ENCODE measurements at regions not wholly inside any gene's neighbourhood (a gene's known extent, or its start where the extent isn't known, plus 50 kb on each side); places are given as distances from the start of the nearest gene placed in this dataset.

DNA sequence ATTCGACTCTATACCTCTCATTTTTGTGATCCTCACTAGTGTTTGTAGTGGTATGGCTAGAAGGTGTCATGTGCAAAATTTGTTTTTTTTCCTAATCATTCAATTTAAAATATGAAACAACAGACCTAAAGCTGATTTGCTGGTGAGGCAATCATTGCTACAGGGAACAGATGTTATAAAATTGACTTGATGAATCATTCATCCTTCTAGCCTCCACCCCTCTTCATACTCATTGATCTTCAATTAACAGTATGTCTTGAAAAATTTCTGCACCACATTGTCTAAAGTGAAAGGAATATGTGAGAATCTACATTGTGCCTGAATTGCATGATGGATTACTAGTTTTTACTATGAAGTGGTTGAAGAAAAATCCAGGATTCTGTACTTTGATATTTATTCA lies 349.0 kb upstream of the NAV3 start:
- POLR2A ChIA-PET: no interaction called here
- no peaks in the 10 kb centered on the region for H3K36me3 Mint-ChIP-seq (ENCODE audit: low read depth)

DNA sequence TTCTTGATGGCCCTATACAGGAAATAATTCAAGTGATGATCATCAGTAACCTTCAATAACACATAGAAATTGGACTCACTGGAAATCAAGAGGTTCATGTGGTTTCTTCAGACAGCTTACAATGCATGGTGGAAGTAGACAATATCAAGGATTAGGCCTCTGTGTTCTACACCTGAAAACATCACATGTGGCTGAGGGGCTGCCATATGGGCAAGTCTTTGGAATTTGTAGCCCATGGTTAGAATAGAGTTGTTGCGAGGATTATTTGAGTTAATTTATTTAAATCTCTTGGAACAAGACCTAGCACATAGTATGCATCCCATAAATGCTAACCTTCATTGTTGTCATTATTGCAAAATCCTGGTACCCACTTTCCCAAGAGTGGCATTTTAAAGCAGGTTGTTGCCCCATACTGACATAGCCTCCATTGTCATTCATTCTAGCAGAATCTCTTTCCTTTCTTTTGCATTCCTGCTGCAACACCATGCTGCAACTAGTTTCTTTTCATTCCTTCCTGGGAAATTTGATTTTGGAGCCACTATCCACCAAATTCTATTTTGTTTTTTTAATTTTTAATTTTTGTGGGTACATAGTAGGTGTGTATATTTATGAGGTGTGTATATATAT lies 352.7 kb upstream of the NAV3 start:
- no peaks in the 10 kb centered on the region for H3K9me3 Mint-ChIP-seq
- no peaks in the 10 kb centered on the region for H3K27me3 Mint-ChIP-seq
- CTCF ChIA-PET: no interaction called here
- H3K4me1 Mint-ChIP-seq (ENCODE audit: low read depth): no peaks in the 10 kb centered on the region
- intact Hi-C loops (cut with micrococcal nuclease): no loop called here
- H3K4me3 Mint-ChIP-seq: no peak overlapping the region
- ATAC-seq: no peak
- POLR2A ChIA-PET: no interaction called here
- no peak for DNase-seq
- H3K27ac Mint-ChIP-seq: no peak overlapping the region
- no peaks in the 10 kb centered on the region for H3K36me3 Mint-ChIP-seq (ENCODE audit: low read depth)
- TF ChIP-seq, protein P1, sequence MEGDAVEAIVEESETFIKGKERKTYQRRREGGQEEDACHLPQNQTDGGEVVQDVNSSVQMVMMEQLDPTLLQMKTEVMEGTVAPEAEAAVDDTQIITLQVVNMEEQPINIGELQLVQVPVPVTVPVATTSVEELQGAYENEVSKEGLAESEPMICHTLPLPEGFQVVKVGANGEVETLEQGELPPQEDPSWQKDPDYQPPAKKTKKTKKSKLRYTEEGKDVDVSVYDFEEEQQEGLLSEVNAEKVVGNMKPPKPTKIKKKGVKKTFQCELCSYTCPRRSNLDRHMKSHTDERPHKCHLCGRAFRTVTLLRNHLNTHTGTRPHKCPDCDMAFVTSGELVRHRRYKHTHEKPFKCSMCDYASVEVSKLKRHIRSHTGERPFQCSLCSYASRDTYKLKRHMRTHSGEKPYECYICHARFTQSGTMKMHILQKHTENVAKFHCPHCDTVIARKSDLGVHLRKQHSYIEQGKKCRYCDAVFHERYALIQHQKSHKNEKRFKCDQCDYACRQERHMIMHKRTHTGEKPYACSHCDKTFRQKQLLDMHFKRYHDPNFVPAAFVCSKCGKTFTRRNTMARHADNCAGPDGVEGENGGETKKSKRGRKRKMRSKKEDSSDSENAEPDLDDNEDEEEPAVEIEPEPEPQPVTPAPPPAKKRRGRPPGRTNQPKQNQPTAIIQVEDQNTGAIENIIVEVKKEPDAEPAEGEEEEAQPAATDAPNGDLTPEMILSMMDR (IDR thresholded peaks at IDR 0.05): no peak

More for the DNA sequence above, 349.0 kb upstream of the NAV3 start:
- no peaks in the 10 kb centered on the region for H3K4me1 Mint-ChIP-seq (ENCODE audit: low read depth)
- intact Hi-C loops (cut with micrococcal nuclease): no loop called here
- no peak for ATAC-seq
- no peak overlapping the region for H3K27ac Mint-ChIP-seq
- no peak overlapping the region for H3K4me3 Mint-ChIP-seq
- DNase-seq: no peak
- TF ChIP-seq, protein P1 (IDR thresholded peaks at IDR 0.05): no peak
- no peaks in the 10 kb centered on the region for H3K9me3 Mint-ChIP-seq
- CTCF ChIA-PET: no interaction called here
- H3K27me3 Mint-ChIP-seq: no peaks in the 10 kb centered on the region

DNA sequence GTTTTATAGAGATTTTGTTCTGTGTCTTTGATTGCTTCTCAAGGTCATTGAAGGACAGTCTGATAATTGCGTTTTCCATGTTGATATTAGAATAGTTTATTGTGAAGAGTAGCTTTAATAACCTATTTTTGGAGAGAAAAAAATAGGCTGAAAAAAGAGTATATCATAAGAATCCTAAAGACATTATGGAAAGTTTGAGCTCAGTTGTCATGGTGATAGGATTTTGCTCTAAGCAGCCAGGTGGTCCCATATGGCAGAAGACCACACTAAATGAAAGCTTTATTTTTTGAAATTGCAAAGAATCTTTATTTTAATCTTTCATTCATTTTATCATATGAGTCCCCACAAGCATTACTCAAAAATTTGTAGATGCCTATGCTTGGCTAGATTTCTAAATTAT lies 358.9 kb upstream of the NAV3 start:
- H3K4me3 Mint-ChIP-seq: no peak overlapping the region
- no peaks in the 10 kb centered on the region for H3K4me1 Mint-ChIP-seq (ENCODE audit: low read depth)

DNA sequence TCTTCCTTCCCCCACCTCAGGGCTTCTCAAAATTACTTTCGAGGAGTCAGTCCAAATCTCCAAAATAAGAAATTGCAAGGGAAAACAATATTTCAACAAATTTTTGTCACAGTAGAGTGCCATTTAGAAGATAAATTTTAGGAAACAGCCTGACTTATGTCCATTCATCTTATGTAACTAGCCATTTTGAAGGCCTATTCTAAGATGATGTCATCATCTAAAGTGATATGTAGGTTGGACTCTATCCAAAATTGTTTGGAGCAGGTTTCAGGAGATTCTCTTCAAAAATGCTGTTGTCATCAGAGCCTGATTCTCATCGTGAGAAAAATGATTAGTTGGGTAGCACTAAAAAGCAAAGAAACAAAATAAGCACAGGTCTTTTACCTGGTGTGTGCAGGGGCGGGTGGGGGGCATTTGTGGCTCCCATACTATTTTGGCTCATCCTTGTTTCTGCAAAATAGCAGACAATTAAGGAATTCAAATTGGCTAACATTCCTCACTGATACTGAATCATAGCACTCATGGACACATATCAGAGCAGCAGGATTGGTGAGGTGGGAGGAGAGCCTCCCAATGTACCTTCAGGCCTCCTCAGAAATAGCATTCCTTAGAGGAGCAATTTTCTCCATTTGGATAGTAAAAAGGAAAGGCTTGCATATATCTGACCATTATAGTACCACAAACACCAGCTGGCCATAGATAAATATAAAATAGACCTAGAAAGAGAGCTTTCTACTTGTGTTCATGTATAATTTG lies 360.9 kb upstream of the NAV3 start:
- ATAC-seq (no peak), DNase-seq (no peak)
- no peaks in the 10 kb centered on the region for H3K27me3 Mint-ChIP-seq
- H3K4me1 Mint-ChIP-seq (ENCODE audit: low read depth): no peaks in the 10 kb centered on the region
- no peak overlapping the region for H3K27ac Mint-ChIP-seq
- H3K4me3 Mint-ChIP-seq: no peak overlapping the region
- no peaks in the 10 kb centered on the region for H3K36me3 Mint-ChIP-seq (ENCODE audit: low read depth)
- peaks cover 11% of the 10 kb centered on the region for H3K9me3 Mint-ChIP-seq
- ChIA-PET CTCF (no interaction called here), POLR2A (no interaction called here)
- intact Hi-C loops (cut with micrococcal nuclease): no loop called here
- TF ChIP-seq, protein P1 (IDR thresholded peaks at IDR 0.05): no peak

More for the DNA sequence above, 358.9 kb upstream of the NAV3 start:
- POLR2A ChIA-PET: no interaction called here
- CTCF ChIA-PET: no interaction called here
- no peak for DNase-seq
- Mint-ChIP-seq H3K36me3 (ENCODE audit: low read depth) (no peaks in the 10 kb centered on the region), H3K27me3 (no peaks in the 10 kb centered on the region), H3K9me3 (peaks cover 8% of the 10 kb centered on the region), H3K27ac (no peak overlapping the region)
- no peak for ATAC-seq
- TF ChIP-seq, protein P1 (IDR thresholded peaks at IDR 0.05): no peak
- intact Hi-C loops (cut with micrococcal nuclease): no loop called here

DNA sequence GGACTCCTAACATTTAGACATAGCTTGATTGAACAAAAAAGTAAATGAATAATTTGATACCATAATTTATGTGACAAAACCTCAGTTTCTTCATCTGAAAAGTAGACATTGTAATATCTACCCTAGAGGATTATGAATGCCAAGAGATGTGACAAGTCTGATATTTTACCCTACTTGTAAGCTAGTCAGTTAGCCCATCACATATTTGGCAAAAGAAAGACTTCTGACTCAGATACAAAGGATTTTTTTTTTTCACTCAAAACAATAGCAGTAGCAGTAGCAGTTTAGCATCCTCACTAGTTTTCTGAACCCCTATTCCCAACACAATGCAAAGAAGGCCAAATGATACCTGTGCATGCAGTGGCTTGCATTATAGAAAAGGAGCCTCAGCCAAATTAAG lies 377.3 kb upstream of the E2F7 start:
- Mint-ChIP-seq H3K4me3 (no peak overlapping the region), H3K27me3 (no peaks in the 10 kb centered on the region), H3K9me3 (no peaks in the 10 kb centered on the region), H3K4me1 (ENCODE audit: low read depth) (no peaks in the 10 kb centered on the region), H3K27ac (no peak overlapping the region), H3K36me3 (ENCODE audit: low read depth) (no peaks in the 10 kb centered on the region)
- intact Hi-C loops (cut with micrococcal nuclease): no loop called here
- DNase-seq: no peak
- ChIA-PET CTCF (no interaction called here), POLR2A (no interaction called here)
- TF ChIP-seq, protein P1 (IDR thresholded peaks at IDR 0.05): no peak
- ATAC-seq: no peak
